GM21825 (cell line): ENCODE measurements at regions not wholly inside any gene's neighbourhood (a gene's known extent, or its start where the extent isn't known, plus 50 kb on each side); places are given as distances from the start of the nearest gene placed in this dataset.

Experiments
- ATAC-seq: cut with Tn5 transposase; IDR thresholded peaks from one replicate; pipeline ENCODE4 v1.9.1; 2021; ENCODE audit warnings: mild to moderate bottlenecking, moderate library complexity; ENCODE audit not compliant: unreplicated experiment

DNA sequence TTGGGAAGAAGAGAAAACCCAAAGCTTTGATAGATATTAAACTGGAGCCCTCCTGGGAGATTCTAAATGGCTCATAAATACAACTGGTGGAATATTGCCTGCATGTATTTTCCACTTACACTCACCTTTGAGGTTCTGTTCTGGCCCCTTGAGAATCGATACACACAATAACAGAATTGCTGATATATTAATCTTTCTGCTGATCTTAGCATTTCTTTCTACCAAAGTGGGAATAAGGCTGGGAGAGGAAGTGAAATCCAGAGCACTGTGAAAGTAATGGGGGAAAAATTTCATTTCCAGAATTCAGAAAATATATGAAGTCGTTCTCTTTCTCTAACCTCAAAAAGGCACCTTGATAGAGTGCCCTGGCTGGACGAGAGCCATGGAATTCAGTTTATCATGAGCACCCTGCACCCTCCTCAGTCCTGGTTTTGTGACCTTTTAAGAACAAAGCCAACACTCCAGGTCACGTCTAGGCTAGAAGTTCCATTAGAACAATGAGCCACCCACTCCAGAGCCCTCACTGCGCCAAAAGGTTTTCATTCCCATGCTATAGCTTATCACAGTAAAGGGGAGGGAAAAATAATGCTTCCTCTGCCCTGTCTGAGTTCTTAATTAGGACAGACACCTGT, 244.5 kb downstream of the CD83 start:
- ATAC-seq = no peak

DNA sequence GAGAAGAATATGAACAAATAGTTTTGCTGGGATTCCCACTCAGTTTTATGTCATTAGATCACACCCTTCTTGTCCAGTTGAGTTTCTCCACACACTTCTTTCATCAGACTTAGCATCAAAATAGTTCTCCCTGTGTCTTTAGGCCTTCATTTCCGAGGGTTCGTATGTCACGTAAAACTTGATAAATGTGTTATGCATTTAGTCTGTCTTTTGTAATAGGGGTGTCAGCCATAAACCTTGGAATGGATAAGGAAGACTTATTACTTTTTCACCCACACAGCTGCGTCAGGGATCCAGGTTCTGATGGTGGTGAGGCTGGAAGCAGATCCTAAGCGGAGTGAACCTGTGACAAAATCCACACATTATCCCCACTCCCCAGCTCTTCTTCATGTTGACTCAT, 246.8 kb downstream of the CD83 start:
- no peak for ATAC-seq

DNA sequence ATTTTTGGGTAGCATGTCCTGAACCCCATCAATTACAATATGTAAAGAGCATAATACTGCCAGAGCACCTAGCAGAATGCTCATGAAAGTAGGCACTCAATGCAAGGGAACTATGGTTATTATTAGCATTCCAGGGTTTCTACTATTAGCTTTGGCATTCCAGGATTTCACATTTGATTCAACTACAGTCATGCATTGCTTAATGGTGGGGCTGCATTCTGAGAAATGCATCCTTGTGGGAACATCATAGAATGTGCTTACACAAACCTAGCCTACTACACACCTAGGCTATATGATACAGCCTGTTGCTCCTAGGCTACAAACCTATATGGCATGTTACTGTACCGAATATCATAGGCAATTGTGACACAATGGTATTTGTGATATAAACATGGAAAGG, 247.8 kb downstream of the CD83 start:
- ATAC-seq = no peak

DNA sequence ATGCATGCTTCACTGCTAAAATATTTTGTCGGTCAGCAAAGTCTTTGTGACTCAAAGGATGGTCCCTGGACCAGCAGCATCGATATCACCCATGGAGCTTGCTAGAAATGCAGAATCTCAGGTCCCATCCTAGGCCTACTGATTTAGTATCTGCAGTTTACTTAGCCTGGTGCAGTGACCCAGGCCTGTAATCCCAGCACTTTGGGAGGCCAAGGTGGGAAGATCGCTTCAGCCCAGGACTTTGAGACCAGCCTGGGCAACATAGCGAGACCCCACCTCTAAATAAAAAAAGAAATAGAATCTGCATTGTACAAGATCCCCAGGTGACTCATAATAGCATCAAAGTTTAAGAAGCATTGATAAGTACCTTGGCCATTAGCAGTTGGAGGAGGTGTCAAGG, 248.7 kb downstream of the CD83 start:
- no peak for ATAC-seq

DNA sequence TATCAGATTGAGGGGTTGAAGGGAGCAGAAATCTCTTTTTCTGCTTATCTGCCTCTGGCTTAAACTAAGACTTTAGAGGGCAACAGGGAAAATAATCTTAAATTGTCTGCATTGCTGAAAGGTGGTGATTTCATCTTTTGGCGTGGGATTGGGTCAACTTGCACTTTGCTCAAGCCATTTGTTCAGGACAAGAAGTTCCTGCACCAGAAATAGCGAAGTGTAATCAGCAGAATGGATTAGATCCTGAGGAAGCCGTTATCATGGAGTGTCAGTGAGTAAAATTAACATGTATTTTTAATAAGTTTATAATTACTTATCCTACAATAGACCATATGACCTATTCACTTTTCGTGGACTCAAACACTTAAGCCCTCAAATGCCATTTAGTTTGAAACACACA, 249.3 kb downstream of the CD83 start:
- ATAC-seq = no peak

DNA sequence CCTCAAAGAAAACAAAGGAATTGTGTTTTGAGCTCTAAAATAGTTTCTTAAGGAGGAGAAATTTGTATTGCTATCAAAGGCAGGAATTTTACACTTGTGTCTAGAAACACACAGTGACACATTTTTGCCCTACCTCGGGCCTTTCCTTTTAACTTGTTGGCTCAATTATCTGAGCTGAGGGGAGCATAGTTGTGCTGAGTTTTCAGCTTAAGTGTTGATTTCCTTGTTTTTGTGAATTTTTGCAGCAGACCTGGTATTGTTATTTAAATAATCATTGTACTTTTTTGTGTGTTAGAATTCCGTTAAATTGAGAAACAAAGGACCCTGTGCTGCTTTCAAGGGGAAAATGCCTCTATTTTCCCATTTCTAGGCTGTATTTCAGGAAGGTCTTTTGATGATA, 249.7 kb downstream of the CD83 start:
- ATAC-seq = no peak

GRCh38 chr6:14369717-14370116, 252.1 kb downstream of the CD83 start:
- ATAC-seq = no peak

DNA sequence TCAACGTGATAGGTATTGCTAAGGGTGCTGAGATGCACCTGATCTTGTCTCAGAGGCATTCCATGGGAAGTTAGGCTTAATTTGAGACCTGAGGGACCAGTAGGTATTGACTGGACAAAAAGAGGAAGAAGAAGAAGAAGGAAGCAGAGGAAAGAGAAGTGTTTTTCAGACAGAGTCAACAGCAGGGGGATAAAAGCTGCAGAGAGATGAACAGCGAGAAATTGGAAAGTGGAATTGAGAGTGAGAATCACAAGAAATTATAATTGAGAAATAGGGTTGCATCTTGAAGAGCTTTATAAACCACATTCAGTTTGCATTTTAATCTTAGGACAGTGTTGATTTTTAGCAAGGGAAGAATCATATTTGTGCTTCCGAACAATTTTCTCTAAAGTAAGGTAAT, 254.0 kb downstream of the CD83 start:
- no peak for ATAC-seq

- no peak for ATAC-seq
Observed at GRCh38 chr6:14372734-14373489, 255.3 kb downstream of the CD83 start.

DNA sequence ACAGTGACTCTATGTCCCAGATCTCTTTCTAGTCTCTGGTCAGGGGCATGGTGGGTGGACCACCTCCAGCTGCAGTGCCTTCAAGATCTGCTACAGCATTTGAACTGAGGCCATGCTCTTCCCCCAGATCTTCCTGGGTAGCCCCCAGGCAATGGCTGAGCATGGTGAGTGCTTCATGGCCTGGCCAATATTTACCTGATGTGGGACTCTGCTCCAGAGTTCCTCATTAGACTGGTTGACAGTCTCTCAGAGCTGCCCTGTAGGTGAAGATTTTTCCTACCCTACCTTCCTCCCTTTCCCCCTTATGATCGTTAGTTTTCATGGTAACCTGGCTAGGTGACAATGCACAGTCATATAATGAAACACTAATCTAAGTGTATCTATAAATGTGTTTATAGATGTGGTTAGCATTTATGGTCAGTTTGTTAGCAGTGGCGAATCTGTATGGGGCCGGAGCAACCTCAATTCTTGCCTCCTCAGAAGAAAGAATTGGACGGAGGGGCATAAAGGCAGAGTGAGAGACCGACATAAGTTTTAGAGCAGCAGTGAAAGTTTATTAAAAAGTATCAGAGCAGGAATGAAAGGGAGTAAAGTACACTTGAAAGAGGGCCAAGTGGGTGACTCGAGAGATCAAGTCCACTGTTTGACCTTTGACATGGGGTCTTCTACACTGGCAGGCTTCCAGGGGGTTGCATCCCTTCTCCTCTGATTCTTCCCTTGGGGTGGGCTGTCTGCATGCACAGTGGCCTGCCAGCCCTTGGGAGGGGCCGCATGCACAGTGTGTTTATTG, 256.3 kb downstream of the CD83 start:
- ATAC-seq = no peak

GRCh38 chr6:14375930-14376329, 258.4 kb downstream of the CD83 start:
- ATAC-seq = no peak

- ATAC-seq = no peak
Observed at GRCh38 chr6:14379568-14379967, 262.0 kb downstream of the CD83 start.

GRCh38 chr6:14380086-14380820, 262.7 kb downstream of the CD83 start:
- no peak for ATAC-seq

- no peak for ATAC-seq
Observed at GRCh38 chr6:14380901-14381828, 263.6 kb downstream of the CD83 start.

GRCh38 chr6:14381829-14382677, 264.5 kb downstream of the CD83 start:
- ATAC-seq = peak; percentile 44

GRCh38 chr6:14382678-14383236, 265.2 kb downstream of the CD83 start:
- ATAC-seq = no peak

GRCh38 chr6:14383393-14384174, 266.0 kb downstream of the CD83 start:
- no peak for ATAC-seq
